Neural progenitor cell (in vitro differentiated cells): ENCODE measurements at regions not wholly inside any gene's neighbourhood (a gene's known extent, or its start where the extent isn't known, plus 50 kb on each side); places are given as distances from the start of the nearest gene placed in this dataset.

Source experiments
- DNase-seq: peaks from one replicate; pipeline ENCODE4 v3.0.0-alpha.2; 2016; ENCODE audit warnings: low spot score
- H2AFZ ChIP-seq: fragments of 200-600 bp; sonication (generic); replicated peaks from 2 replicates; pipeline ENCODE4 v1.6.1; 2016; ENCODE audit warnings: antibody characterized with exemption
- H3F3A ChIP-seq: fragments of 200-600 bp; sonication (generic); 2 replicates; pipeline ENCODE4 v1.6.1; 2016; ENCODE audit warnings: antibody characterized with exemption, low read depth
- H3K27ac ChIP-seq: fragments of 200-600 bp; sonication (generic); 2 replicates; pipeline ENCODE4 v1.5.1; 2016; ENCODE audit warnings: mild to moderate bottlenecking
- H3K27me3 ChIP-seq: fragments of 200-600 bp; sonication (generic); 2 replicates; pipeline ENCODE4 v1.6.1; 2016; ENCODE audit warnings: mild to moderate bottlenecking, moderate library complexity
- H3K36me3 ChIP-seq: fragments of 200-600 bp; sonication (generic); 2 replicates; pipeline ENCODE4 v1.5.1; 2016
- H3K4me1 ChIP-seq: fragments of 200-600 bp; sonication (generic); 2 replicates; pipeline ENCODE4 v1.6.1; 2016; ENCODE audit warnings: mixed run types
- H3K4me2 ChIP-seq: fragments of 200-600 bp; sonication (generic); 2 replicates; pipeline ENCODE4 v1.6.1; 2016
- H3K4me3 ChIP-seq: fragments of 200-600 bp; sonication (generic); 2 replicates; pipeline ENCODE4 v1.5.1; 2016
- H3K79me2 ChIP-seq: fragments of 200-600 bp; sonication (generic); 2 replicates; pipeline ENCODE4 v1.6.1; 2016; ENCODE audit warnings: low read depth
- H3K9ac ChIP-seq: fragments of 200-600 bp; sonication (generic); 2 replicates; pipeline ENCODE4 v1.6.1; 2016
- H3K9me3 ChIP-seq: fragments of 200-600 bp; sonication (generic); 2 replicates; pipeline ENCODE4 v1.5.1; 2016; ENCODE audit warnings: low read depth
- H4K20me1 ChIP-seq: fragments of 200-600 bp; sonication (generic); 2 replicates; pipeline ENCODE4 v1.6.1; 2016; ENCODE audit warnings: low read depth
- H3K27ac Mint-ChIP-seq: 3 replicates; pipeline ENCODE4 v1.8.0; 2021; ENCODE audit warnings: mixed read lengths
- H3K27me3 Mint-ChIP-seq: 2 replicates; pipeline ENCODE4 v1.8.0; 2022; ENCODE audit warnings: low read depth, mild to moderate bottlenecking, inconsistent platforms, moderate library complexity, mixed read lengths; ENCODE audit not compliant: insufficient read depth
- H3K36me3 Mint-ChIP-seq: 3 replicates; pipeline ENCODE4 v1.8.0; 2021; ENCODE audit warnings: mixed read lengths
- H3K4me1 Mint-ChIP-seq: 3 replicates; pipeline ENCODE4 v1.8.0; 2021; ENCODE audit warnings: mixed read lengths
- H3K4me3 Mint-ChIP-seq: 3 replicates; pipeline ENCODE4 v1.8.0; 2021; ENCODE audit warnings: mild to moderate bottlenecking, moderate library complexity, mixed read lengths
- H3K9me3 Mint-ChIP-seq: 3 replicates; pipeline ENCODE4 v1.8.0; 2020; ENCODE audit warnings: mixed read lengths
- CTCF ChIP-seq: fragments of 200-600 bp; sonication (generic); IDR thresholded peaks from 2 replicates; pipeline ENCODE4 v1.5.1; 2017; ENCODE audit warnings: antibody characterized with exemption, mild to moderate bottlenecking
- EZH2 ChIP-seq: fragments of 200-600 bp; sonication (generic); IDR thresholded peaks from 2 replicates; pipeline ENCODE4 v1.6.1; 2017; ENCODE audit warnings: antibody characterized with exemption, mild to moderate bottlenecking, moderate library complexity
- EZH2phosphoT487 ChIP-seq: fragments of 200-600 bp; sonication (generic); IDR thresholded peaks from 2 replicates; pipeline ENCODE4 v1.6.1; 2017; ENCODE audit warnings: antibody characterized with exemption

GRCh38 chr7:119916501-119916900, 356.5 kb upstream of the KCND2 start:
- H3K9me3 Mint-ChIP-seq: no peaks in the 10 kb centered on the region
- H3K4me2 ChIP-seq: no peak overlapping the region
- no peaks in the 10 kb centered on the region for H4K20me1 ChIP-seq
- no peaks in the 10 kb centered on the region for H3K4me1 Mint-ChIP-seq
- no peak overlapping the region for H2AFZ ChIP-seq
- peaks cover 3% of the 10 kb centered on the region for H3K4me1 ChIP-seq
- H3K36me3 ChIP-seq: no peaks in the 10 kb centered on the region
- H3K4me3 Mint-ChIP-seq: no peak overlapping the region
- no peaks in the 10 kb centered on the region for H3K36me3 Mint-ChIP-seq
- no peak overlapping the region for H3K27ac ChIP-seq
- no peak overlapping the region for H3K4me3 ChIP-seq
- H3F3A ChIP-seq: no peaks in the 10 kb centered on the region
- H3K9me3 ChIP-seq: no peaks in the 10 kb centered on the region
- no peak for DNase-seq
- H3K27me3 Mint-ChIP-seq: no peaks in the 10 kb centered on the region
- no peaks in the 10 kb centered on the region for H3K27me3 ChIP-seq
- no peaks in the 10 kb centered on the region for H3K79me2 ChIP-seq
- no peak overlapping the region for H3K9ac ChIP-seq
- H3K27ac Mint-ChIP-seq: no peak overlapping the region
- TF ChIP-seq EZH2: no peak

DNA sequence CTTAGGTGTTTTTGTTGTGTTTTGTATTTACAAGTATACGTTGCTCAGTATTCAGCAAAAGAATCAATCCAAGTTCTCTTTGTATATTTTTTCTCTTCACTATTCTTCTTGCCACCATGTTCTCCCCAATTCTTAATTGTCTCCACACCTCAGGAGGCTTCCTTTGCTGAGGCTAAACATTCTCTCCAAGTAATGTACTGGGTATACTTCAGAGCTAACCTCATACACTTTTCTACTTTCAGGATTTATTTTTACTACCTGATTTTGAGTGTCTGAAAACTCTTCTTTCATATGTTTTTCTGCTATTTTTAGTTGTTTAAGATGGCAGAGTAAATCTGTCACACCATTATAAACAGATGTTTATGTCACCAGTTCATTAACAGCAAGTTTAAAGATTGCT, 354.8 kb upstream of the KCND2 start:
- no peak for DNase-seq
- no peaks in the 10 kb centered on the region for H3K4me1 Mint-ChIP-seq
- H3K36me3 Mint-ChIP-seq: no peaks in the 10 kb centered on the region
- peaks cover 3% of the 10 kb centered on the region for H3K4me1 ChIP-seq
- no peak overlapping the region for H3K27ac ChIP-seq
- TF ChIP-seq EZH2phosphoT487 (no peak), EZH2 (no peak), CTCF (no peak)
- H3K27me3 ChIP-seq: no peaks in the 10 kb centered on the region
- H3F3A ChIP-seq: no peaks in the 10 kb centered on the region
- no peak overlapping the region for H3K4me3 Mint-ChIP-seq
- no peaks in the 10 kb centered on the region for H3K79me2 ChIP-seq
- H3K4me3 ChIP-seq: no peak overlapping the region
- H3K36me3 ChIP-seq: no peaks in the 10 kb centered on the region
- H4K20me1 ChIP-seq: no peaks in the 10 kb centered on the region
- H3K27ac Mint-ChIP-seq: no peak overlapping the region
- peak overlapping the region; percentile 12 for H2AFZ ChIP-seq
- no peak overlapping the region for H3K9ac ChIP-seq
- H3K9me3 Mint-ChIP-seq: no peaks in the 10 kb centered on the region
- no peaks in the 10 kb centered on the region for H3K27me3 Mint-ChIP-seq
- H3K4me2 ChIP-seq: no peak overlapping the region
- H3K9me3 ChIP-seq: no peaks in the 10 kb centered on the region

DNA sequence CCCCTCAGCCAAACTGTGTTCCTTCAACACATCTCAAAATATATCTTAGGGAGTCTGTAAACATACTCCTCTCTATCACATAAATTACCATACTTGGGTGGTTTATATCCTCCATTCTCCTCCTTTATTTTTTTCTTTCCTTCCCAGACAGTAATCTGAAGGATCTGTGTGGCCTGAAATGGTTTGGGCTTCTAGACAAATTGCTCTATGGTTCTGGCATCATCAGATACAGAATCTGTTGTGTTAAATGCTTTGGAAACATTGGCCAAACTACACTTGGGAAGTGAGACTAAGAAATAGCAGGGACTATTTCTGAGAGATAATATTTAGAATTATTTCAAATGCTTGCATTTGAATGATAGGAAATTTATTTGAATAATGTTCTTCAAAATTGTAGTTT, 353.0 kb upstream of the KCND2 start:
- no peak overlapping the region for H3K4me3 ChIP-seq
- H4K20me1 ChIP-seq: no peaks in the 10 kb centered on the region
- no peaks in the 10 kb centered on the region for H3K27me3 ChIP-seq
- Mint-ChIP-seq H3K27me3 (no peaks in the 10 kb centered on the region), H3K9me3 (no peaks in the 10 kb centered on the region), H3K27ac (no peak overlapping the region), H3K4me1 (no peaks in the 10 kb centered on the region), H3K36me3 (no peaks in the 10 kb centered on the region), H3K4me3 (no peak overlapping the region)
- no peaks in the 10 kb centered on the region for H3K36me3 ChIP-seq
- H3K9me3 ChIP-seq: no peaks in the 10 kb centered on the region
- no peak overlapping the region for H3K9ac ChIP-seq
- TF ChIP-seq CTCF: no peak
- TF ChIP-seq EZH2: no peak
- TF ChIP-seq EZH2phosphoT487: no peak
- H3F3A ChIP-seq: no peaks in the 10 kb centered on the region
- no peaks in the 10 kb centered on the region for H3K79me2 ChIP-seq
- no peak overlapping the region for H3K27ac ChIP-seq
- H2AFZ ChIP-seq: no peak overlapping the region
- no peak overlapping the region for H3K4me2 ChIP-seq
- no peak for DNase-seq
- H3K4me1 ChIP-seq: peaks cover 3% of the 10 kb centered on the region

DNA sequence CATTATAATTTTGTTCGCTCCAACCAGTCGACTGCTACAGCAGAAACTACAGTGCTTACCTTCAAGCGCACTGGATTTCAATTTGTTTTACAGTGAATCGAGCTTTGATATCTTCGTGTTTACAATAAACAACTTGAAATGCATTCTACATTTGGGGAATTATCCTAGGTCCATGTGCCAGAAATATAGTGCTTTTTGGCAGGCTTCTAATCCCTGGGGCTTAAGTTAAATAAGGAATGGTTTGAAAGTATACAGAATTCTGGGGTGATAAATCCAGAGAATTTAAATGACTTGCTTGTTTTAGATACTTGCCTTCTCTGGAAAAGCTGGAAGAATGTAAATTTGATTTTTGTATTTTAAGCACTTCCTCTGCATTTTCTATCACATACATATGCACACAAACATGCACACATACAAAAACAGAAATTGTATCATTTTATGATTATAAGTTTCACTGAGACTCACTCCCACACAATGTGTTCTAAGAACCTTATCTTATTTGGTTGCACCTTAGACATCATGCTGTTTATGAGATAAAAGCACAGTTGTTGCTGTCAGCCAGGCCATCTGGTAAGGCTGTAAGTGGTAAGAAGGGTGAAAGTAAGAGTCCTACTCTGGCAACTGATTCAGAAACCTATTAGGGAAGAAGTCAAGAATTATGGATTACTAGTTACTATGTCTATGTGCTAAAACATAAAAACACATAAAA, 347.2 kb upstream of the KCND2 start:
- no peaks in the 10 kb centered on the region for H3K36me3 Mint-ChIP-seq
- H3F3A ChIP-seq: no peaks in the 10 kb centered on the region
- H3K27me3 Mint-ChIP-seq: no peaks in the 10 kb centered on the region
- no peaks in the 10 kb centered on the region for H3K79me2 ChIP-seq
- no peak overlapping the region for H3K4me3 ChIP-seq
- H3K27ac ChIP-seq: no peak overlapping the region
- no peak overlapping the region for H3K9ac ChIP-seq
- DNase-seq: peak; percentile 4
- no peaks in the 10 kb centered on the region for H3K27me3 ChIP-seq
- no peaks in the 10 kb centered on the region for H3K9me3 Mint-ChIP-seq
- no peak overlapping the region for H3K4me3 Mint-ChIP-seq
- no peak overlapping the region for H3K4me2 ChIP-seq
- TF ChIP-seq EZH2phosphoT487 (no peak), EZH2 (no peak), CTCF (no peak)
- peaks cover 5% of the 10 kb centered on the region for H3K4me1 ChIP-seq
- H4K20me1 ChIP-seq: no peaks in the 10 kb centered on the region
- no peak overlapping the region for H3K27ac Mint-ChIP-seq
- no peak overlapping the region for H2AFZ ChIP-seq
- H3K4me1 Mint-ChIP-seq: no peaks in the 10 kb centered on the region
- H3K36me3 ChIP-seq: no peaks in the 10 kb centered on the region
- H3K9me3 ChIP-seq: no peaks in the 10 kb centered on the region
